Erythroblast (primary cell): ENCODE measurements at regions not wholly inside any gene's neighbourhood (a gene's known extent, or its start where the extent isn't known, plus 50 kb on each side); places are given as distances from the start of the nearest gene placed in this dataset.

ENCODE experiments used
- GATA1 ChIP-seq: IDR thresholded peaks from 2 replicates; pipeline ENCODE4 v1.6.1; 2011; ENCODE audit warnings: low read depth, mild to moderate bottlenecking, control low read depth, low read length, moderate library complexity
- POLR2A ChIP-seq: IDR thresholded peaks from 2 replicates; pipeline ENCODE4 v1.6.1; 2011; ENCODE audit warnings: mild to moderate bottlenecking, low read length

GRCh38 chr20:62549029-62549428 is 73.2 kb upstream of the GATA5 start:
- TF ChIP-seq POLR2A (no peak), GATA1 (no peak)
